ENCODE measurements at regions not wholly inside any gene's neighbourhood (a gene's known extent, or its start where the extent isn't known, plus 50 kb on each side); places are given as distances from the start of the nearest gene placed in this dataset.

- H3K9me3 ChIP-seq (ENCODE audit: insufficient read depth in 2 of 2, low read depth in 1 of 2, low read length in 1 of 2), result no peaks in the 10 kb centered on the region
- no peak overlapping the region for H2BK120ac ChIP-seq (replicated peaks; ENCODE audit: low read depth, low read length)
- no peaks in the 10 kb centered on the region for H3K36me3 ChIP-seq (ENCODE audit: control insufficient read depth in 2 of 4, insufficient read depth in 4 of 4, low read length in 3 of 4)
- no peak overlapping the region for H3K56ac ChIP-seq (replicated peaks; ENCODE audit: insufficient read length, low read depth, low read length)
- CTCF ChIA-PET (ENCODE audit: partially characterized antibody), result no interaction called here
- no peaks in the 10 kb centered on the region for H3K23me2 ChIP-seq (ENCODE audit: low read depth, low read length)
- no peak overlapping the region for H2BK12ac ChIP-seq (ENCODE audit: low read depth, low read length)
- H3K27me3 ChIP-seq (replicated peaks in 1 of 4; ENCODE audit: control insufficient read depth in 3 of 4, extremely low read depth in 1 of 4, insufficient read depth in 3 of 4, low read length in 3 of 4), result no peaks in the 10 kb centered on the region
- H3K14ac ChIP-seq (ENCODE audit: insufficient read length), result no peak overlapping the region
- H3K18ac ChIP-seq (ENCODE audit: extremely low read depth, low read length), result no peak overlapping the region
- no peak overlapping the region for H3K4ac ChIP-seq (replicated peaks; ENCODE audit: insufficient read length, low read depth, low read length)
- DNase-seq (ENCODE audit: low read depth in 1 of 2, low spot score in 2 of 2), result no peak
- no peaks in the 10 kb centered on the region for H3K4me1 ChIP-seq (replicated peaks in 1 of 4; ENCODE audit: control insufficient read depth in 3 of 4, insufficient read depth in 4 of 4, low read length in 3 of 4)
- H3K27ac ChIP-seq (ENCODE audit: low read depth, low read length), result no peak overlapping the region
- no peak overlapping the region for H2BK15ac ChIP-seq (ENCODE audit: low read length)
- H2AFZ ChIP-seq (ENCODE audit: low read length), result no peak overlapping the region
- no peak overlapping the region for H4K5ac ChIP-seq (ENCODE audit: insufficient read length, low read depth, low read length)
- H3K79me2 ChIP-seq (ENCODE audit: control insufficient read depth in 1 of 2, insufficient read depth in 2 of 2, low read length in 2 of 2), result no peaks in the 10 kb centered on the region
- H4K8ac ChIP-seq (ENCODE audit: extremely low read depth, insufficient read depth, low read length), result no peak overlapping the region
- H3K4me3 ChIP-seq (ENCODE audit: extremely low read depth in 1 of 4, insufficient read depth in 2 of 4, low read depth in 3 of 4, low read length in 4 of 4), result no peak overlapping the region
- H3K79me1 ChIP-seq (ENCODE audit: low read depth, low read length), result no peaks in the 10 kb centered on the region
- H2AK5ac ChIP-seq (ENCODE audit: low read depth, low read length), result no peak overlapping the region
- no peak overlapping the region for H4K91ac ChIP-seq (replicated peaks; ENCODE audit: insufficient read length, low read length)
- POLR2A ChIA-PET (ENCODE audit: partially characterized antibody), result no interaction called here
- no peak overlapping the region for H3K4me2 ChIP-seq (ENCODE audit: insufficient read depth in 1 of 2, low read depth in 2 of 2, low read length in 2 of 2)
- FAIRE-seq, result no peak
- no peak overlapping the region for H2BK20ac ChIP-seq (ENCODE audit: low read length)
- H2BK5ac ChIP-seq (ENCODE audit: low read depth, low read length), result no peak overlapping the region
- no peak overlapping the region for H3K9ac ChIP-seq (replicated peaks in 1 of 4; ENCODE audit: extremely low read depth in 1 of 4, low read depth in 3 of 4, low read length in 3 of 4)
- H4K20me1 ChIP-seq (replicated peaks in 1 of 2; ENCODE audit: control insufficient read depth in 1 of 2, insufficient read depth in 2 of 2, low read length in 2 of 2), result no peaks in the 10 kb centered on the region
- 79% methylated on average over 3 of the region's 3 CpGs; no CpG with 5 or more reads in 1 of the 2 experiments for WGBS, 2 experiments (ENCODE audit: extremely low coverage in 1 of 2, insufficient coverage in 1 of 2, insufficient read length in 1 of 2, insufficient replicate concordance in 2 of 2, low coverage in 1 of 2, low lambda C conversion rate in 2 of 2, missing lambda C conversion rate in 1 of 2)
- no peak overlapping the region for H3K23ac ChIP-seq (ENCODE audit: insufficient read length)
- TF ChIP-seq E2F6 (IDR thresholded peaks at IDR 0.05), result no peak
- TF ChIP-seq GABPA (IDR thresholded peaks at IDR 0.05; ENCODE audit: borderline replicate concordance, insufficient read depth, low read length), result no peak
- no peak for TF ChIP-seq CEBPB (IDR thresholded peaks at IDR 0.05; ENCODE audit: low read depth, low read length)
- no peak for TF ChIP-seq TEAD4 (IDR thresholded peaks at IDR 0.05; ENCODE audit: low read depth, low read length)
- no peak for TF ChIP-seq SUZ12 (IDR thresholded peaks at IDR 0.05; ENCODE audit: low read length)
Observed at GRCh38 chrX:27915617-27916016, 65.6 kb downstream of the DCAF8L1 start.

Measured in H1 (cell line).